ENCODE measurements at regions not wholly inside any gene's neighbourhood (a gene's known extent, or its start where the extent isn't known, plus 50 kb on each side); places are given as distances from the start of the nearest gene placed in this dataset.

DNA sequence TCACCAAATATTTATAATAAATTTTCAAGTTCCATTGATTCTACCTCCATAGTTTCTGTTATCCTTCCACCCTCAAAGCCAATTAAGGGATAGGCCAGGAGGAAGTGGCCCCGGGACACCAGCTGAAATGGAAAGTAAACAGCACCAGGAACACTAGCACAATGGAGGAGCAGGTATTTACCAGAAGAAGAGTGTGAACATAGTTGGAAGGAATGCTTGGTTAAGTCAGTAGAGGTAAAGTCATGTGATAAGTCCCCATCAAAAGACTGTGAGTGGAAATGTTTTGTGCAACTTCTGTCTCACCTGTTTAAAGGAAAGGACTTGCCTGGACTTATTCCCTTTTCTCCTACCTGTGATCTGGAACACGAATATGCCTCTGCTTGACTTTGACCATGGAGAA, 146.7 kb upstream of the RAI14 start:
- no peak for TF ChIP-seq POLR2AphosphoS5 (IDR thresholded peaks at IDR 0.05; ENCODE audit: low read depth)
- TF ChIP-seq, protein P1, sequence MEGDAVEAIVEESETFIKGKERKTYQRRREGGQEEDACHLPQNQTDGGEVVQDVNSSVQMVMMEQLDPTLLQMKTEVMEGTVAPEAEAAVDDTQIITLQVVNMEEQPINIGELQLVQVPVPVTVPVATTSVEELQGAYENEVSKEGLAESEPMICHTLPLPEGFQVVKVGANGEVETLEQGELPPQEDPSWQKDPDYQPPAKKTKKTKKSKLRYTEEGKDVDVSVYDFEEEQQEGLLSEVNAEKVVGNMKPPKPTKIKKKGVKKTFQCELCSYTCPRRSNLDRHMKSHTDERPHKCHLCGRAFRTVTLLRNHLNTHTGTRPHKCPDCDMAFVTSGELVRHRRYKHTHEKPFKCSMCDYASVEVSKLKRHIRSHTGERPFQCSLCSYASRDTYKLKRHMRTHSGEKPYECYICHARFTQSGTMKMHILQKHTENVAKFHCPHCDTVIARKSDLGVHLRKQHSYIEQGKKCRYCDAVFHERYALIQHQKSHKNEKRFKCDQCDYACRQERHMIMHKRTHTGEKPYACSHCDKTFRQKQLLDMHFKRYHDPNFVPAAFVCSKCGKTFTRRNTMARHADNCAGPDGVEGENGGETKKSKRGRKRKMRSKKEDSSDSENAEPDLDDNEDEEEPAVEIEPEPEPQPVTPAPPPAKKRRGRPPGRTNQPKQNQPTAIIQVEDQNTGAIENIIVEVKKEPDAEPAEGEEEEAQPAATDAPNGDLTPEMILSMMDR (IDR thresholded peaks at IDR 0.05; ENCODE audit: insufficient read depth, low read length) = no peak
- TF ChIP-seq, protein P2, sequence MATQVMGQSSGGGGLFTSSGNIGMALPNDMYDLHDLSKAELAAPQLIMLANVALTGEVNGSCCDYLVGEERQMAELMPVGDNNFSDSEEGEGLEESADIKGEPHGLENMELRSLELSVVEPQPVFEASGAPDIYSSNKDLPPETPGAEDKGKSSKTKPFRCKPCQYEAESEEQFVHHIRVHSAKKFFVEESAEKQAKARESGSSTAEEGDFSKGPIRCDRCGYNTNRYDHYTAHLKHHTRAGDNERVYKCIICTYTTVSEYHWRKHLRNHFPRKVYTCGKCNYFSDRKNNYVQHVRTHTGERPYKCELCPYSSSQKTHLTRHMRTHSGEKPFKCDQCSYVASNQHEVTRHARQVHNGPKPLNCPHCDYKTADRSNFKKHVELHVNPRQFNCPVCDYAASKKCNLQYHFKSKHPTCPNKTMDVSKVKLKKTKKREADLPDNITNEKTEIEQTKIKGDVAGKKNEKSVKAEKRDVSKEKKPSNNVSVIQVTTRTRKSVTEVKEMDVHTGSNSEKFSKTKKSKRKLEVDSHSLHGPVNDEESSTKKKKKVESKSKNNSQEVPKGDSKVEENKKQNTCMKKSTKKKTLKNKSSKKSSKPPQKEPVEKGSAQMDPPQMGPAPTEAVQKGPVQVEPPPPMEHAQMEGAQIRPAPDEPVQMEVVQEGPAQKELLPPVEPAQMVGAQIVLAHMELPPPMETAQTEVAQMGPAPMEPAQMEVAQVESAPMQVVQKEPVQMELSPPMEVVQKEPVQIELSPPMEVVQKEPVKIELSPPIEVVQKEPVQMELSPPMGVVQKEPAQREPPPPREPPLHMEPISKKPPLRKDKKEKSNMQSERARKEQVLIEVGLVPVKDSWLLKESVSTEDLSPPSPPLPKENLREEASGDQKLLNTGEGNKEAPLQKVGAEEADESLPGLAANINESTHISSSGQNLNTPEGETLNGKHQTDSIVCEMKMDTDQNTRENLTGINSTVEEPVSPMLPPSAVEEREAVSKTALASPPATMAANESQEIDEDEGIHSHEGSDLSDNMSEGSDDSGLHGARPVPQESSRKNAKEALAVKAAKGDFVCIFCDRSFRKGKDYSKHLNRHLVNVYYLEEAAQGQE (IDR thresholded peaks at IDR 0.05; ENCODE audit: insufficient replicate concordance, low read depth) = no peak

All from HL-60 (cell line).